H1 (cell line): ENCODE measurements at regions not wholly inside any gene's neighbourhood (a gene's known extent, or its start where the extent isn't known, plus 50 kb on each side); places are given as distances from the start of the nearest gene placed in this dataset.

Experiments used
- BRCA1 ChIP-seq: IDR thresholded peaks from 2 replicates; pipeline ENCODE4 v1.6.1; 2012; ENCODE audit warnings: low read depth, low read length, improper control_type of control experiment
- CHD1 ChIP-seq: IDR thresholded peaks from 2 replicates; pipeline ENCODE4 v1.6.1; 2012; ENCODE audit warnings: low read depth, low read length, improper control_type of control experiment
- SP1 ChIP-seq: IDR thresholded peaks from 2 replicates; pipeline ENCODE4 v1.6.1; 2011; ENCODE audit warnings: low read depth, low read length
- TAF7 ChIP-seq: optimal IDR thresholded peaks from 2 replicates; pipeline ENCODE3; 2011; ENCODE audit warnings: low read depth, mild to moderate bottlenecking, inconsistent platforms, low read length, moderate library complexity, borderline replicate concordance
- TF ChIP-seq, protein P1 (sequence below): fragments of 300-600 bp; sonication (generic); IDR thresholded peaks from 2 replicates; pipeline ENCODE4 v1.7.1; 2012; ENCODE audit warnings: low read length, moderate library complexity, mild to moderate bottlenecking, inconsistent platforms; ENCODE audit not compliant: insufficient replicate concordance

DNA sequence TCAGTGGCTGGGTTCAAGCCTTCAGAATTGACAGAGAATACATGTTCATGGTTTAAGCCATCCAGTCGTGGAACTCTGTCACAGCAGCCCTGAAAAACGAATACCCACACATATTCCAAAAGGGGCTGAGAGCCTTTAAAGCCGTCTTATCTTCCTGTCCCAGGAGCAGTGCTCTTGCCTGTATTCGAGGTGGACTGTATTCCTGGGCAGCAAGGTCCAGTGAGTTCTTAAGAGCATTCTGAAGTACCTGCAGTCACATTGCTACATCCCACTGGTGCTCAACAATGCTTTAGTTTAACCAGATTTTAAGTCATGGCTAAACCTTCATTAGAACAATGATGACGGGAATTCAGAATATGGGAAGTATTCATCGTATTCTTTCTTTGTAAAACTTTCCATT is 380.7 kb upstream of the KLF4 start (continued):
- TF ChIP-seq, protein P1, sequence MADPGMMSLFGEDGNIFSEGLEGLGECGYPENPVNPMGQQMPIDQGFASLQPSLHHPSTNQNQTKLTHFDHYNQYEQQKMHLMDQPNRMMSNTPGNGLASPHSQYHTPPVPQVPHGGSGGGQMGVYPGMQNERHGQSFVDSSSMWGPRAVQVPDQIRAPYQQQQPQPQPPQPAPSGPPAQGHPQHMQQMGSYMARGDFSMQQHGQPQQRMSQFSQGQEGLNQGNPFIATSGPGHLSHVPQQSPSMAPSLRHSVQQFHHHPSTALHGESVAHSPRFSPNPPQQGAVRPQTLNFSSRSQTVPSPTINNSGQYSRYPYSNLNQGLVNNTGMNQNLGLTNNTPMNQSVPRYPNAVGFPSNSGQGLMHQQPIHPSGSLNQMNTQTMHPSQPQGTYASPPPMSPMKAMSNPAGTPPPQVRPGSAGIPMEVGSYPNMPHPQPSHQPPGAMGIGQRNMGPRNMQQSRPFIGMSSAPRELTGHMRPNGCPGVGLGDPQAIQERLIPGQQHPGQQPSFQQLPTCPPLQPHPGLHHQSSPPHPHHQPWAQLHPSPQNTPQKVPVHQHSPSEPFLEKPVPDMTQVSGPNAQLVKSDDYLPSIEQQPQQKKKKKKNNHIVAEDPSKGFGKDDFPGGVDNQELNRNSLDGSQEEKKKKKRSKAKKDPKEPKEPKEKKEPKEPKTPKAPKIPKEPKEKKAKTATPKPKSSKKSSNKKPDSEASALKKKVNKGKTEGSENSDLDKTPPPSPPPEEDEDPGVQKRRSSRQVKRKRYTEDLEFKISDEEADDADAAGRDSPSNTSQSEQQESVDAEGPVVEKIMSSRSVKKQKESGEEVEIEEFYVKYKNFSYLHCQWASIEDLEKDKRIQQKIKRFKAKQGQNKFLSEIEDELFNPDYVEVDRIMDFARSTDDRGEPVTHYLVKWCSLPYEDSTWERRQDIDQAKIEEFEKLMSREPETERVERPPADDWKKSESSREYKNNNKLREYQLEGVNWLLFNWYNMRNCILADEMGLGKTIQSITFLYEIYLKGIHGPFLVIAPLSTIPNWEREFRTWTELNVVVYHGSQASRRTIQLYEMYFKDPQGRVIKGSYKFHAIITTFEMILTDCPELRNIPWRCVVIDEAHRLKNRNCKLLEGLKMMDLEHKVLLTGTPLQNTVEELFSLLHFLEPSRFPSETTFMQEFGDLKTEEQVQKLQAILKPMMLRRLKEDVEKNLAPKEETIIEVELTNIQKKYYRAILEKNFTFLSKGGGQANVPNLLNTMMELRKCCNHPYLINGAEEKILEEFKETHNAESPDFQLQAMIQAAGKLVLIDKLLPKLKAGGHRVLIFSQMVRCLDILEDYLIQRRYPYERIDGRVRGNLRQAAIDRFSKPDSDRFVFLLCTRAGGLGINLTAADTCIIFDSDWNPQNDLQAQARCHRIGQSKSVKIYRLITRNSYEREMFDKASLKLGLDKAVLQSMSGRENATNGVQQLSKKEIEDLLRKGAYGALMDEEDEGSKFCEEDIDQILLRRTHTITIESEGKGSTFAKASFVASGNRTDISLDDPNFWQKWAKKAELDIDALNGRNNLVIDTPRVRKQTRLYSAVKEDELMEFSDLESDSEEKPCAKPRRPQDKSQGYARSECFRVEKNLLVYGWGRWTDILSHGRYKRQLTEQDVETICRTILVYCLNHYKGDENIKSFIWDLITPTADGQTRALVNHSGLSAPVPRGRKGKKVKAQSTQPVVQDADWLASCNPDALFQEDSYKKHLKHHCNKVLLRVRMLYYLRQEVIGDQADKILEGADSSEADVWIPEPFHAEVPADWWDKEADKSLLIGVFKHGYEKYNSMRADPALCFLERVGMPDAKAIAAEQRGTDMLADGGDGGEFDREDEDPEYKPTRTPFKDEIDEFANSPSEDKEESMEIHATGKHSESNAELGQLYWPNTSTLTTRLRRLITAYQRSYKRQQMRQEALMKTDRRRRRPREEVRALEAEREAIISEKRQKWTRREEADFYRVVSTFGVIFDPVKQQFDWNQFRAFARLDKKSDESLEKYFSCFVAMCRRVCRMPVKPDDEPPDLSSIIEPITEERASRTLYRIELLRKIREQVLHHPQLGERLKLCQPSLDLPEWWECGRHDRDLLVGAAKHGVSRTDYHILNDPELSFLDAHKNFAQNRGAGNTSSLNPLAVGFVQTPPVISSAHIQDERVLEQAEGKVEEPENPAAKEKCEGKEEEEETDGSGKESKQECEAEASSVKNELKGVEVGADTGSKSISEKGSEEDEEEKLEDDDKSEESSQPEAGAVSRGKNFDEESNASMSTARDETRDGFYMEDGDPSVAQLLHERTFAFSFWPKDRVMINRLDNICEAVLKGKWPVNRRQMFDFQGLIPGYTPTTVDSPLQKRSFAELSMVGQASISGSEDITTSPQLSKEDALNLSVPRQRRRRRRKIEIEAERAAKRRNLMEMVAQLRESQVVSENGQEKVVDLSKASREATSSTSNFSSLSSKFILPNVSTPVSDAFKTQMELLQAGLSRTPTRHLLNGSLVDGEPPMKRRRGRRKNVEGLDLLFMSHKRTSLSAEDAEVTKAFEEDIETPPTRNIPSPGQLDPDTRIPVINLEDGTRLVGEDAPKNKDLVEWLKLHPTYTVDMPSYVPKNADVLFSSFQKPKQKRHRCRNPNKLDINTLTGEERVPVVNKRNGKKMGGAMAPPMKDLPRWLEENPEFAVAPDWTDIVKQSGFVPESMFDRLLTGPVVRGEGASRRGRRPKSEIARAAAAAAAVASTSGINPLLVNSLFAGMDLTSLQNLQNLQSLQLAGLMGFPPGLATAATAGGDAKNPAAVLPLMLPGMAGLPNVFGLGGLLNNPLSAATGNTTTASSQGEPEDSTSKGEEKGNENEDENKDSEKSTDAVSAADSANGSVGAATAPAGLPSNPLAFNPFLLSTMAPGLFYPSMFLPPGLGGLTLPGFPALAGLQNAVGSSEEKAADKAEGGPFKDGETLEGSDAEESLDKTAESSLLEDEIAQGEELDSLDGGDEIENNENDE: no peak
- TF ChIP-seq CHD1 (no peak), TAF7 (no peak), SP1 (no peak), BRCA1 (no peak)
- TF ChIP-seq, all 59 proteins: peak for 0
